ENCODE measurements at regions not wholly inside any gene's neighbourhood (a gene's known extent, or its start where the extent isn't known, plus 50 kb on each side); places are given as distances from the start of the nearest gene placed in this dataset.

- dilution Hi-C loops (cut with MboI; ENCODE audit: extremely low pct_ligation_motif_present, low sequenced_read_pairs): no loop called here
These were observed 192.2 kb upstream of the WSCD1 start for GRCh38 chr17:5877948-5878347.

DNA sequence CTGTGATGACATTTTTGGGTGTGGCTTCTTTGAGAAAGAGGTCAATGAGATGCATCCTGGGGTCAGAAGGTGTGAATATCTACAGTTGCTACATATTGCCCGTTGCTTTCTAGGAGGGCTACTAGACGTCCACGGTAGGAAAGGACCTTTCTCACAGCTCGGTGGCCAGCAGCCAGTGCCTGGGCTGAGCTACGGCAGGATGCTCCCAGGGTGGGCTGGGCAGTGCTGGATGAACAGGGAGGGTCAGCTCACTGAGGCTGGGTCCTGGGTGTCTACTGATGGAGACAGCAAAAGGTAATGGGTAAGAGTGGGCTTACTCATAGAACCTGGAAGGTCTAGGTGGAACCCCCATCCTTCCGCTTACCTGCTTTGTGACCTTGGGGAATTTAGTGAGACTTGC is 188.3 kb upstream of the WSCD1 start:
- H2AFZ ChIP-seq (ENCODE audit: control insufficient read depth, low read length): no peak overlapping the region
- H4K20me1 ChIP-seq (ENCODE audit: control insufficient read depth, extremely low read depth, insufficient read depth, low read length): no peaks in the 10 kb centered on the region
- DNase-seq (ENCODE audit: low read depth, low spot score) (no peak), FAIRE-seq (no peak)
- no peaks in the 10 kb centered on the region for H3K9me1 ChIP-seq (ENCODE audit: control insufficient read depth, extremely low read depth, insufficient read depth, low read length)
- H3K27ac ChIP-seq (ENCODE audit: control insufficient read depth, insufficient read depth, low read length): no peak overlapping the region
- no peak overlapping the region for H3K4me2 ChIP-seq (ENCODE audit: control insufficient read depth, extremely low read depth, insufficient read depth, low read depth, low read length)
- no peaks in the 10 kb centered on the region for H3K79me2 ChIP-seq (ENCODE audit: control insufficient read depth, insufficient read depth, low read length)
- TF ChIP-seq, protein P1, sequence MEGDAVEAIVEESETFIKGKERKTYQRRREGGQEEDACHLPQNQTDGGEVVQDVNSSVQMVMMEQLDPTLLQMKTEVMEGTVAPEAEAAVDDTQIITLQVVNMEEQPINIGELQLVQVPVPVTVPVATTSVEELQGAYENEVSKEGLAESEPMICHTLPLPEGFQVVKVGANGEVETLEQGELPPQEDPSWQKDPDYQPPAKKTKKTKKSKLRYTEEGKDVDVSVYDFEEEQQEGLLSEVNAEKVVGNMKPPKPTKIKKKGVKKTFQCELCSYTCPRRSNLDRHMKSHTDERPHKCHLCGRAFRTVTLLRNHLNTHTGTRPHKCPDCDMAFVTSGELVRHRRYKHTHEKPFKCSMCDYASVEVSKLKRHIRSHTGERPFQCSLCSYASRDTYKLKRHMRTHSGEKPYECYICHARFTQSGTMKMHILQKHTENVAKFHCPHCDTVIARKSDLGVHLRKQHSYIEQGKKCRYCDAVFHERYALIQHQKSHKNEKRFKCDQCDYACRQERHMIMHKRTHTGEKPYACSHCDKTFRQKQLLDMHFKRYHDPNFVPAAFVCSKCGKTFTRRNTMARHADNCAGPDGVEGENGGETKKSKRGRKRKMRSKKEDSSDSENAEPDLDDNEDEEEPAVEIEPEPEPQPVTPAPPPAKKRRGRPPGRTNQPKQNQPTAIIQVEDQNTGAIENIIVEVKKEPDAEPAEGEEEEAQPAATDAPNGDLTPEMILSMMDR (optimal IDR thresholded peaks at IDR 0.05 in 1 of 3, IDR thresholded peaks at IDR 0.05 in 1 of 3, conservative IDR thresholded peaks at IDR 0.05 in 1 of 3; ENCODE audit: extremely low read depth in 1 of 3, insufficient read depth in 2 of 3, low read length in 3 of 3): no peak
- no peak for TF ChIP-seq EZH2 (IDR thresholded peaks at IDR 0.05; ENCODE audit: low read length)
- H3K4me3 ChIP-seq (ENCODE audit: control insufficient read depth in 2 of 3, extremely low read depth in 1 of 3, insufficient read depth in 2 of 3, low read depth in 1 of 3, low read length in 3 of 3): no peak overlapping the region
- dilution Hi-C loops (cut with MboI; ENCODE audit: extremely low pct_ligation_motif_present, low sequenced_read_pairs): no loop called here
- no peaks in the 10 kb centered on the region for H3K36me3 ChIP-seq (ENCODE audit: control insufficient read depth in 2 of 2, extremely low read depth in 1 of 2, insufficient read depth in 2 of 2, low read length in 2 of 2)
- no peaks in the 10 kb centered on the region for H3K4me1 ChIP-seq (ENCODE audit: control insufficient read depth, extremely low read depth, insufficient read depth, low read length)
- H3K9me3 ChIP-seq (ENCODE audit: control insufficient read depth, low read depth, low read length): no peaks in the 10 kb centered on the region
- H3K27me3 ChIP-seq (ENCODE audit: control insufficient read depth, extremely low read depth, insufficient read depth, low read length): peaks cover 5% of the 10 kb centered on the region
- no peak overlapping the region for H3K9ac ChIP-seq (ENCODE audit: control insufficient read depth, extremely low read depth, insufficient read depth, low read length)

More at GRCh38 chr17:5877948-5878347, 192.2 kb upstream of the WSCD1 start:
- Histone ChIP-seq H3K9me1 (ENCODE audit: control insufficient read depth, extremely low read depth, insufficient read depth, low read length) (no peaks in the 10 kb centered on the region), H3K27ac (ENCODE audit: control insufficient read depth, insufficient read depth, low read length) (no peak overlapping the region), H3K79me2 (ENCODE audit: control insufficient read depth, insufficient read depth, low read length) (no peaks in the 10 kb centered on the region), H3K4me2 (ENCODE audit: control insufficient read depth, extremely low read depth, insufficient read depth, low read depth, low read length) (no peak overlapping the region), H3K4me3 (ENCODE audit: control insufficient read depth in 2 of 3, extremely low read depth in 1 of 3, insufficient read depth in 2 of 3, low read depth in 1 of 3, low read length in 3 of 3) (no peak overlapping the region), H3K36me3 (ENCODE audit: control insufficient read depth in 2 of 2, extremely low read depth in 1 of 2, insufficient read depth in 2 of 2, low read length in 2 of 2) (no peaks in the 10 kb centered on the region), H3K27me3 (ENCODE audit: control insufficient read depth, extremely low read depth, insufficient read depth, low read length) (peaks cover 10% of the 10 kb centered on the region), H3K9me3 (ENCODE audit: control insufficient read depth, low read depth, low read length) (no peaks in the 10 kb centered on the region), H4K20me1 (ENCODE audit: control insufficient read depth, extremely low read depth, insufficient read depth, low read length) (no peaks in the 10 kb centered on the region), H2AFZ (ENCODE audit: control insufficient read depth, low read length) (no peak overlapping the region), H3K9ac (ENCODE audit: control insufficient read depth, extremely low read depth, insufficient read depth, low read length) (no peak overlapping the region), H3K4me1 (ENCODE audit: control insufficient read depth, extremely low read depth, insufficient read depth, low read length) (no peaks in the 10 kb centered on the region)
- DNase-seq (ENCODE audit: low read depth, low spot score) (no peak), FAIRE-seq (no peak)
- TF ChIP-seq, protein P1 (optimal IDR thresholded peaks at IDR 0.05 in 1 of 3, IDR thresholded peaks at IDR 0.05 in 1 of 3, conservative IDR thresholded peaks at IDR 0.05 in 1 of 3; ENCODE audit: extremely low read depth in 1 of 3, insufficient read depth in 2 of 3, low read length in 3 of 3): no peak
- no peak for TF ChIP-seq EZH2 (IDR thresholded peaks at IDR 0.05; ENCODE audit: low read length)

All from keratinocyte (primary cell).